SK-N-DZ (cell line): ENCODE measurements at regions not wholly inside any gene's neighbourhood (a gene's known extent, or its start where the extent isn't known, plus 50 kb on each side); places are given as distances from the start of the nearest gene placed in this dataset.

Experiments
- DNase-seq: peaks from one replicate; pipeline ENCODE4 v3.0.0-alpha.2; 2015; ENCODE audit warnings: low spot score

DNA sequence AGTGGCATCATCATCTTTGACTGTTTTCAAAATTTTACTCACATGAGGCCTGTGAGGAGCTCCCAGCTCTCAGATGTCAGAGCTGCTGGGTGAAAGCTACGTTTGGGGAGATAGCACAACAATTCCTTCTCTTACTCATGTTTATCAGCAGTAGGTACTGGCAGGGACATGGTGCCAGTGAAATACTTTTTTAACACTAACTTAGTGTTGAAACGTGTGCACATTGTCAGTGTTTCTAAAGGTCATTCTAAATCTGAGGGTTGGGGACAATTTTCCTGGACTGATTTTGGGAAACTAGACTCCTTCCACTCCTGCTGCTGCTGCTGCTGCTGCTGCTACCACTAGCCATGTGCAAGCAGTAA, 487.4 kb downstream of the PDCD6IP start:
- no peak for DNase-seq

DNA sequence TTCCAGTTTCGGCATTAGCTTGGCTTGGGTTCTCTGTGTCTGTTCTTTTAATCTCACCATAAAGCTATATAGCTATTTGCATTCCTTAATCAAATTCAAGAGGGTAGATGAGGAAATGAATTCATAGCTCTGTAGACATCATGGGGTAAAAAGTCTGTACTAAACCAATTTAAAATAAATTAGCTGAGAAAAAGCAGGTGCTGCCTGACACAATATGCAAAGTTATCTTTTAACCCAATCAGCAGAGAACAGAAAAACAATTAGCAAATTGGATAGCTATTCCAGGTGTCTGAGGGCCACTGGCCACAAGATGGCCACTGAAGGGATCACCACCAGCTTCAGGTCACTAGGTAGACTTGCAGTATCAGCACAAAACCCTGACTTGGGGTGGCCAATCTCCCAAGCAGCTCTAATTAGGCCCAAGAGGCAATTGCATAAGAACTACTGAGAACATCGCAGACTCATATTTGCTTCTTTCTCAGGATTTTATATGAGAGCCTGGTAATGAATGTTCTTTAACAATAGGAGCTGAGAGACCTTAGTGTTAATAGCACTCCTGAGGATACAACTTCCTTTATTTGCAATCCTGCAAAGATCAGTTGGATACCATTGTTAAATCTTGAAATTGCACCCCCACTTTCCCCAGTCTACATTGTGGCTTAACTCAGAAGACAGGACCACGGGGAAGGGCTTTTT, 494.3 kb downstream of the PDCD6IP start:
- peak; percentile 86 for DNase-seq

DNA sequence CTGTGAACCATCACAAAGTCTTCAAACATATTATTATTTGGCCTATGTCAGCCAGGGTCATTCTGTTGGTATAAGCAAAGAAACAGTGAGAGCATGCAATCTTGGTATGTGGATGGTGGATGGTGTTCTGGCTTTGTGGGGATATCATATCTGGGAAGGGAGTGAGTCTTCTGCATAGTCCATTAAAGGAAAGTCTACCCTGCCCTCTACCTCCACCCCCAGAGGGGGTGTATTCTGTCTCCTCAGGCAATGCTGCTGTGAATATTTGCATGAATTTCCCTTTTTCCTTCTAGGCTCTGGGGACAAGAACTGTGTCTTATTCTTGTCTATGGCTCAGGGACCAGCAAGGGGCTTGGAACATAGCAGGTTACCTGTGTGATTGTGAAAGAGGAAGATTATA, 495.8 kb downstream of the PDCD6IP start:
- no peak for DNase-seq

DNA sequence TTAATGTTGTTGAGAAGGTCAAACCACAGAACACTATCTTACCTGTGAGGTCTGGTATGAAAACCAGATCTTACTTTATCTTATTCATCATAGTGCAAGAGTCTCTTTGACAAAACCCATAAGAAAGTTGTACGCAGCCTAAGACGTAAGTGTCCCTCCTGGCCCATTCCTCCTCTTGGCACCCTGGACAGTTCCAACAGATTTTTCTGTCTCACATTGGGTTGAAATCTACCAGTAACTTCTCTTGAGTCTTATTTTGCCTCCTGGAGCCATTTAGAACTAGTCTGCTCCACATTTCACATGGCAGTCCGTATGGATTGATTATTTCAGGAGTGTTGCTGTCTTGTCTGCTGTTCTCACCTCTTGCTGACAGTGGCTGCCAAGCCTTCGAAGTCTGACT, 498.4 kb downstream of the PDCD6IP start:
- no peak for DNase-seq

DNA sequence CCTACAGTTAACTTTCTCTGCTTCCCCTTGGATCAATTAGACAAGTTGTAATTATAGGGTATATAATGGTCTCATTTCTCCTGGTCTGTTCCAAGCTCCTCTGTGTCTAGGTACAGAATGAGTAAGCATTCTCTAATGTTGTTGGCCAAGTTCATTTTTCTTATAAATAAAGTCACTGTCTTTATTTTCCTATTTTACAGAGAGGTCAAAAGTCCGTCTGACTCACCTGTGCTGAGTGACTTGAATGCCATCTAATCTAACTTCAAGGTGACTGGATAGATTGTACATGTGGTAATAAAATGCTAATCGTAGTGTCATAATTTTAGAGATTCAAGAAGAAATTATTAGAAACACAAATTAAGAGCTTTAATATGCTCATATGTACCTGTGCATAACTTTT, 500.2 kb downstream of the PDCD6IP start:
- no peak for DNase-seq

DNA sequence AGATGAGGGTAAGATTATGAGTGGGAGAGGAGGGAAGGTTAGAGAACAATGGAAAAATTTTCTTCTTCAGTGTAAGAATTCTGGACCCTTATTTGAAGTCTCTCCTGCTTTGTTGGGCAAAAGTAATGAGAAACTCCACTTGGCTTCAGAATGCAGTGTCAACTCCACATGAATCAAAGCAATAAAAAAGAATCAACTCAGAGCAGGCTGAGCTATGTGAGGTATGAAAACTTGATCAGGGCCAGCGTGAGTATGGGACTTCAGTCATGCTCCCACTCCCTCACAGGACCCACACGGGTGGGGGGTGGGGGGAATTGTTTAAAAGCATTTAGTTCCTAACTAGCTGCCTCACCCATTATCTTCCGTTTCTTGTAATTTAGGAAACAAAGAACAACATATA, 502.2 kb downstream of the PDCD6IP start:
- no peak for DNase-seq

DNA sequence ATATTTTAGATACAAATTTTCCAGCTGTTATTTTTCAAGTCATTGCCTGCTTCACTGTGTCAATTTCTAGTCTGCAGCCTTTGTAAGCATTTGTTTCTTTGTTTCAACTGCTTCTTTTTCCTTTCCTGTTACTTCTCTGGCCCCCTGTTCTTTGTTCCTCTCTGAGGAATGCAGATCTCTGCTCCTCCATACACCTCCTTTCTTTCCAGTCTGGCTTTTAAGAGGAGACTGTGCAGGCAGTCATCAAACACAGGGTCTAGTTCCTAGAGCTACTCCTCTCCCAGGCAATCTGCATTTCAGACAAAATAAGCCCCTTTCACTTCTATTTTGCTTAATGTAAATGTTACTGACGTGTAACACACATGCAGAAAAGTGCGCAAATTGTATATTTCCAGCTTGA, 502.9 kb downstream of the PDCD6IP start:
- DNase-seq = no peak

DNA sequence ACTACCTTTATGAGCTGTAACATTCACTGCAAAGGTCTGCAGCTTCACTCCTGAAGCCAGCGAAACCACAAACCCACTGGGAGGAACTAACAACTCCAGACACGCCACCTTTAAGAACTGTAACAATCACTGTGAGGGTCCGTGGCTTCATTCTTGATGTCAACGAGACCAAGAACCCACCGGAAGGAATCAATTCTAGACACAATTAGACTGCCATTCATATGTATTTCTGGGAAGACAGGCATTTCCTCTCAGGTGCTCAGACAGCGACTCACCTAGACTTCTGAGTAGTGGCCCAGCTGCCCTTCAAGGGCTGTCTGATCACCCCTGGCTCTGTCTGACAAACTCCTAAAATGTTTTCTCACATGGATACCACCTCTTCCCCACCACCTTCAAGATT, 506.8 kb downstream of the PDCD6IP start:
- DNase-seq = no peak

DNA sequence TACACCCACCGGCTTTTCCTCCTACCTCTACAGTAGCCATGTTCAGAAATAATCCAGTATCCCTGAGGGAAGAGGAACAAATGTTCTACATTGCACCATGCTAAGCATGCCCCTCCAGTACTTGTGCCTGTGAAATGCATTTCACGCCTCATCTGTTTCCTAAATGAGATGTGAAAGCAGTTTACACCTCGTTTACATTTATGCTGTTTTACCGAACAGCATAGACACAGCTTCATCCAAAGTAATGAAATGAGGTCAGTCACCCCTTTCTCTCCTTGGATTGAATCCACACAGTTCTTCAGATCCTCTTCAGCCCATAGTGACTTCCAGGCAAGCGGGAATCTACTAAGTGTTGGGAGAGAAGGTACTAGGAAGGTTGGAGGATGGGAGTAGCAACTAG, 514.3 kb downstream of the PDCD6IP start:
- DNase-seq = no peak

DNA sequence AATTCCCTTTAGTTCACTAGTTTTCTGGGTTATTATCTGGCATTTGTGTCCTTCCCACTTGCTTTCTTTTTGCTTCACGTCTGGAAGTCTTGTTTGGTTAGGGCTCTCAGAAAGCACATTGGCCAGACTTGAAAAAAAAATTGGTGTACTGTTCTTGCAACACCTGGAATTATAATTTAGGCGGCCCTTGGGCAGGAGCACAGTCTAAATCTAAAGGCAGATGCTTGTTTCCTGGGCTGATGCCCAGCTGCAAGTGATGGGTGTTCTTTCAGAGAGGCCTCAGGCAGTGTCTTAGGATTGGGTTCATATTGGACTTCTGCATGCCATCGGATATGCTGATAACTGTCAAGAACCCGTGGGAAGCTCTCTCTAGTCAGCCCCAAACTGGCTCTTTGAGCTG, 521.5 kb downstream of the PDCD6IP start:
- no peak for DNase-seq

DNA sequence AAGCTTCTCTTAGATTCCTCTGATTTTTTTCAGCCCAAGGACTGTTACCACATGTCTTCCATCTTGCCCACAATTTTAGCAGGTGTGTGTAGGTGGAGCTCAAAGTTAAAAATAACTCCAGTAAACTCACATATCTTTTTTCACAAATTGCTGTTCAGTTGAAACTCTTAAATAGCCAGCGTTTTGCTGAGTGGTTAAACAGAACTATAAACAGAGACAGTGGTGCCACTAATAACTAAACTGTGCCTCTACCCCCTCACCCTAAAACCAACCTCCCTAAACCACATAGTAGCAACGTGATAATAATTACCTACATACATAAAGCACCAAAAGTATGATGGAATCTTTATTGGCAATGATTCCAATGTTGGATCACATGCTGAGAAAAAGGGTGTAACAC, 525.1 kb downstream of the PDCD6IP start:
- no peak for DNase-seq

DNA sequence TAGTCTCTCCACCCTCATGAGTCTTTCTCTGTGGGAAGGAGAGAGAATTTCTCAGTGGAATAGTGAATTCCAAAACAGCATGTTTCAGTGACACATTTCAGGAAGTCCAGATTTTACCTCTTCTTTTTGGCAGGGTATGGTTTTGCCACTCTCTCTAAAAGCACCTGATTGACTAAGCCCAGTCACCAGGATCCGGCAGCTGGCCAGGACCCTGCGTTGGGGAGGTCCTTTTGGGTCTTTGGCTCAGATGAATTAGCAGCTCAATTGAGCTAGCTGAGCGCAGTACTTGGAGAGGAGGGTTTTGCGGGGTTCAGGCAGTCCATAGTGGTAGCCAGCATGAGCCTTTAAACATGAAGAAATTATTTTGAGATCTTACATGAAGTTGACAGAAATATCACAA, 548.2 kb downstream of the PDCD6IP start:
- DNase-seq = no peak

DNA sequence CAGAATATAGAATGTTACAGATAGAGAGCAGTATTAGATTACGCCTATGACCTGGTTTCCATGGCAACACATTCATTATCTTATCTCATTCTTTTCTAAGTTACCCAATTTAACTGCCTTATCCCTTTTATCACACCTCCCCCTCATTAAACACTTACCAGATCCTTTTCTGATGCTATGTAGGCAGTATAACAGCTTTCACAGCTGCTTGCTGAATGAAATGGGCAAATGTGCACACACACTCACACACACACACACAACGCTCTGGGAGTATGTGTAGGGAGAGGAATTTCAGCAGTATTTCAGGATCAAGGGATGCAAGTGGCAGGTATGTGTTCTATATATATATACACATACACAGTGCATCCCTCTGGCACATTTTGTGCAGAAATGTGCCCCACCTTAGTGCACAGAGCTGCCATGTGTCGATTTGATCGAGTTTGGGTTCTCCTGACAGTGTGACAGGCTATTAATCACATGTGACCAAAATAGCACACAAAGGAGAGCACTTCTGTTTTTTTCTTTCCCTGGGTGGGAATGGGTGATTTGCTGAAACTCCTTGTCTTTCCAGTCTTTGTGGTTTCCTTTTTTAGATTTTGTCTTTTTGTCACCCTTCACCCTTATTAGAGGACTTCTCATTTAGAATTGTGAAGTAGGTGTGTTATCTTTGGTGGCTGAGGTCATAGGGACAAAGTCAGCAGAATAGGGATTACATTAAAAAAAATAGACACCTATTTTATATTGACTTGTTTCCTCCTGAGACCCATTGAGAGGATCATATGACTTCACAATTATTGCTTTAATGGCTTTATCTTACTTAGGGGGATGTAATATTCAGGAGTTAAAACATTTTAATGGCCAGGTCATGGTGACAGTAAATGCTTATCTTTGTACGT, 553.7 kb downstream of the PDCD6IP start:
- peak; percentile 29 for DNase-seq

DNA sequence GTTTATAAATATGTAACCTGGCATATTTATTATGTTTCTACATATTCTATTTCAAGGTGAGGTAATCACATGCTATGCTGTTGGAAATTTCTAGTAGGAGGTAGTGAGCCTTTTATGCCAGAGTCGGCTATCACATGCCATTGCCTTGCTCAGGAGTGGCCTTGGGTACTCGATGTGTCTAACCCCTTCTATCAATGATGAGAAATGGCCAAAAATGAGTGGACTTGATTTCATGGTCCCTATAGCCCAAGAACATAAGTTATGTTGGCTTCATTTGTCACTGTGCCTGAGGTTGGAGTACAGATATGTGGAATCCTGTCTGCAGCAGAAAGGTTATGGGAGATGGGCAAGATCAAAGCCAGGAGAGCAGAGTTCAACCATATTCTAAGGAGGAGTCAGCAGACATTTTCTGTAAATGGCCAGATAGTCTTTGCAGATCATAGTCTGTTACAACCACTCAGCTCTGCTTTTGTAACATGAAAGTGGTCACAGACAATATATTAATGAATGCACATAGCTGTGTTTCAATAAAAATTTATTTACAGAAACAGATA, 554.4 kb downstream of the PDCD6IP start:
- no peak for DNase-seq

DNA sequence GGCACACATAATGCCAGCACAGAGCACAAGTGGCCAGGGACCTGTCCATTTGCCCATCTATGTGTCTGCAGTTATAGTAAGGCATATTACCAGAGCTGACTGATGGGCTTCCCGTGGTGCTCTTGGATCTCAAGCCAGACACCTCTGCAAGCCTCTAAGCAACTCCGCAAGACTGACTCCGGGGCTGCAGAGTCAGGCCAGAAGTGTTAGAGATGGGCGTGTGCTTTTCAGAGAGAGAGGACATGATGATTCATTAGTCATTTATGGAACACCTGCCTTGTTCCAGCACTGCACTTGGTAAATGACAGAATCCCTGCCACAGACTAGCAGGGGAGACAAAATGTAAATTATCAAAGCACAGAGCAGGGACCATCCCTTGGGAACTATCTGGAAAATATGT, 559.0 kb downstream of the PDCD6IP start:
- no peak for DNase-seq

DNA sequence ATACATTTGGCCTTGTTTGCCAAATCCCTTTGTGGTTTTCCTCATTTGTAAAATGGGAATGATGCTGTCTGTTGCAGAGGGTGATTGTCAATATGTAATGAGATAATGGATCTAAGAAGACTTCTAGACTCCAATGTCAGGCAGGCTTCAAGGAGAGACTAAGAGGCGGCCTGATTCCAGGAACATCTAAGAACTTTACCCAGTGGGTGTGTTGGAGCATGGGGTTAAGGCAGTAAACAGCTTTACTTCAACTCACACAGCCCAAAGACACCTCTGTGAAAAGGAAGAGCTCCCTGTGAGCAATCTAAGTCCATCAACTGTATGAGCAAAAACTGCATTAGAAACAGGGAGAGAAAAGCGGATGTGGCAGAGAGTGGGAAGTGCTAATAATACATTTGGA, 560.6 kb downstream of the PDCD6IP start:
- no peak for DNase-seq

DNA sequence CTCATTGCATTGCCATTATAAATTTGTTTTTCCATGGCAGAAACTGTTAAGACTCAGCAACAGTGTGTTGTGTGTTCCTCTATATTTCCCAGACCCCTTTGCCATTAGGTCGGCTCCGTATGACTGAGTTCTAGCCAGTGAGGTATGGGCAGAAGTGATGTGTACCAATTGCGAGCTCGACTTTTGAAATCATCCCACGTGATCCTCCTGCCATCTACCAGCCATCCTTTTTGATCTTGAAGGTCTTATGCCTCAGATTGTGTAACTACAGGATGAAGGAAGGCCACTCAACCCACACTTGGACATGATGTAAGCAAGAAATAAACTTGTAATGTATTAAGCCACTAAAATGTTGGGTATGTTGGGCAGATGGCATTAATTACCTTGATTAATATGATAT, 562.3 kb downstream of the PDCD6IP start:
- DNase-seq = no peak

DNA sequence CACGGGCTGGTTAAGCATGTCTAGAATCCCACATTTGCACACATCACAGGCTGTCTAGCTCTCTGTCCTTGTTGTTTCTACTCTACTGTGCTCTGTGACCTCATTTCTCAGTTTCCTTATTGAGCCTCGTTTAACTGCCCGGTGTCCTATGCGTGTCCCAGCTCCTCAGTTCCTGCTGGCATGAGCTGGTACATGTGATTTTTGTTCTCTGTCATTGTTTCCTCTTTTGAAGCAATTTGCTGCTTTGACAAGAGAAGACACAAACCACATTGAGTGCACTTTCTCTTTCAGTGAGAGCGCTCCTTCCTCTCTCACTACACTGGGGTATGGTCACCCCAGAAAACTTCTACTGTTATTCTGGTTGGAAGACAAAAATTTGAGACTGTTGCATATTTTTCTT, 563.5 kb downstream of the PDCD6IP start:
- no peak for DNase-seq

DNA sequence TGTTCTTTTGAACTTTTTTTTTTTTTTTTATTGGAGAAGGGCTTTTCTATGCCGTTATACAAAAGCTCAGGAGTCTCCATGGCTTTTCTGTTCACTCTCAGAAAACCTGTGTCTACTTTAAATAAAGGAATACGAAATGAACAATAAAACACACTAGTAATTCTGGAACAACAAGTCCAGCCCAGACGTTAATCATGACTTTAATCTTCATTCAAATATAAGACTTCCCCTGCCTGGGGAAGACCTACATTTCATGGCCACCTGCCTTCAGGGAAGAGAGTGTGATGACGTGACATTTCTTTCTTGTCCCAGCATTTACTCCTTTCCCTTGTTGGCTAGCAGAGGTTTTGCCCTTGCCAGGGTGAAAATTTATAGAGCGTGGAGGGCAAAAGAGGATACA, 564.5 kb downstream of the PDCD6IP start:
- no peak for DNase-seq

DNA sequence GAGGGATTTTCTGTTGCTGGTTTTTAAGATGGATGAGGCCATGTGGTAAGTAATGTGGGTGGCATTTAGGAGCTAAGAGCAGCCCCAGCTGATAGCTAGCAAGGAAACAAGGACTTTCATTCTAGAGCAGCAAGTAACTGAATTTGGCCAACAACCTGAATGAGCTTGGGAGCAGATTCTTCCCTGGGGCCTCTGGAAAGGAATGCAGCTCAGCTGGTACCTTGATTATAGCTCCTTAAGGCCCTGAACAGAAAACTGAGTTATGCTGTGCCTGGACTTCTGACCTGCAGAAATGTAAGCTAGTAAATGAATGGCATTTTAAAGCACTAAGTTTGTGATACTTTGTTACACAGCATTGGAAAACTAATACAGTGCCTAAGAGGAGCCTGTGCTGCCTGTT, 565.5 kb downstream of the PDCD6IP start:
- no peak for DNase-seq

DNA sequence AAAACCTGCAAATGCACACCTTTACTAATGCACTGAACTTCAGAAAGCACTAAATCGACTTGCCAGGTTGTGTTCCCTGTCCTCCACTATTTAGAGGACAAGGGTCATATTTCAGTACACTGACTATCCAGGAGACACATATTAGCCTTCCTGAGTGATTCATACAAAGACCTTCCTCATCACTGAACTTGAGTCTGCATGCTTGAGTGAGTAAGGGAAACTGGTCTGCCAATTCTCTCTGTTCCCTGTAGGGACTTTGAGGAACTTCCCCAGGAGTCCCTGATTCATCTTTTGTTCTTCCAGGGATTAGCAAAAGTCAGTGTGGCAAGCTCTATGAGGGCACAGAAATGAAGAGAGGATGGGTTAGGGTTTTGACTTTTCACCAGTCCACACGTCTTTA, 565.9 kb downstream of the PDCD6IP start:
- no peak for DNase-seq

DNA sequence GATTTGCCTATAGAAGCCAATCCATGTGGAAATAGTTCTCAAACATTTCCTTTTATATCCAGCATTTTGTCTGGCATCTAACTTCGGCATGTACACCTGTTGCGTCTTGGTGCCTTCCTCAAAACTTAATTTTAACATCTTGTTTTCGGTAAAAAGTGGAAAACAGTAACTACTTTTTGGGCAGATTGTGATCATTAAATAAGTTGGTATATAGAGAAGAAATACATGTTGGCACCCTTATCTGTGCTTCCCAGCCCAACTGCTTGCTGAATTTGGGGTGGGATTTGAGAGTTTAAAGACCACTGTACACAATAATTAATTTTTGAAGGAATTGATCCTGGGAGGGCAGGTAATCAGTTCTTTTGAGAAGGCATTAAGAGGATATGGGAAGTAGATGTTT, 566.8 kb downstream of the PDCD6IP start:
- DNase-seq = no peak

DNA sequence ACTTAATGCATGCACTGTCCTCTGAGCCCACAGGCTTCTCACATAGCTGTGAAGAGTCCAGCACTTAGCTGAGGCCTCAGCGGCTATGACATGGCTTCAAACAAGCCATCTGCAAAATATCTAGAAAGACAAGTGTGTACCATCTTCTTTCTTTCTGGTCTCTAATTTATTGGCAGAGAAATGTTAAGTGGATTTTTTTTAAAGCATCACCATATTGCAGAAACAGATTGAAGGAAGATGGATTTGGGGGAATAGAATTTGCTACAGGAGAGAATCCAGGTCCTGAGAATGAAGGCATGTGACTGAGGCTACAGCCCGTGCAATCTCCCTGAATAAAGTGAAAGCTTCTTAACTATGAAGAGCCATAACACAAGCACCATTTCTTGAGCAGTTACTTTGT, 567.3 kb downstream of the PDCD6IP start:
- peak; percentile 12 for DNase-seq
